HUES6 (cell line): ENCODE measurements at regions not wholly inside any gene's neighbourhood (a gene's known extent, or its start where the extent isn't known, plus 50 kb on each side); places are given as distances from the start of the nearest gene placed in this dataset.
"Not testable (repeated sequence)": the region's sequence is repeated elsewhere in the genome, so short reads cannot be mapped to it uniquely, and the experiment has no call there.

Source experiments
- H3K27ac ChIP-seq: 2 replicates; pipeline ENCODE4 v1.7.0; 2013; ENCODE audit warnings: low read depth, mild to moderate bottlenecking, low read length, inconsistent platforms
- H3K27me3 ChIP-seq: 2 replicates; pipeline ENCODE4 v1.6.1; 2013; ENCODE audit warnings: low read length; ENCODE audit not compliant: control insufficient read depth, insufficient read depth
- H3K36me3 ChIP-seq: 2 replicates; pipeline ENCODE4 v1.6.1; 2013; ENCODE audit warnings: low read length; ENCODE audit not compliant: control insufficient read depth, insufficient read depth
- H3K4me1 ChIP-seq: 2 replicates; pipeline ENCODE4 v1.6.1; 2013; ENCODE audit warnings: low read length; ENCODE audit not compliant: control insufficient read depth, insufficient read depth
- H3K4me3 ChIP-seq: 2 replicates; pipeline ENCODE4 v1.5.1; 2013; ENCODE audit warnings: low read depth, low read length
- H3K9ac ChIP-seq: one replicate; pipeline ENCODE4 v1.6.1; 2013; ENCODE audit warnings: mild to moderate bottlenecking, low read length
- H3K9me3 ChIP-seq: 2 replicates; pipeline ENCODE4 v1.6.1; 2013; ENCODE audit warnings: low read depth, low read length; ENCODE audit not compliant: control insufficient read depth, insufficient read depth

DNA sequence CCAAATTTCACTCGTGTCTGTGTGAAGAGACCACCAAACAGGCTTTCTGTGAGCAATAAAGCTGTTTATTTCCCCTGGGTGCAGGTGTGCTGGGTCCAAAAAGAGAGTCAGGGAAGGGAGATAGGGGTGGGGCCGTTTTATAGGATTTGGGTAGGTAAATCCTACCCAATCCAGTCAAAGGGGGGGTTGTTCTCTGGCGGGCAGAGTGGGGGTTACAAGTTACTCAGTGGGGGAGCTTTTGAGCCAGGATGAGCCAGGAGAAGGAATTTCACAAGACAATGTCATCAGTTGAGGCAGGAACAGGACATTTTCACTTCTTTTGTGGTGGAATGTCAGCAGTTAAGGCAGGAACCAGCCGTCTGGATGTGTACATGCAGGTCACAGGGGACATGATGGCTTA lies 487.2 kb upstream of the ADGRL4 start:
- peaks cover 21% of the 10 kb centered on the region for H3K4me1 ChIP-seq
- peak overlapping the region; percentile 88 for H3K9ac ChIP-seq
- peak overlapping the region; percentile 56 for H3K4me3 ChIP-seq

DNA sequence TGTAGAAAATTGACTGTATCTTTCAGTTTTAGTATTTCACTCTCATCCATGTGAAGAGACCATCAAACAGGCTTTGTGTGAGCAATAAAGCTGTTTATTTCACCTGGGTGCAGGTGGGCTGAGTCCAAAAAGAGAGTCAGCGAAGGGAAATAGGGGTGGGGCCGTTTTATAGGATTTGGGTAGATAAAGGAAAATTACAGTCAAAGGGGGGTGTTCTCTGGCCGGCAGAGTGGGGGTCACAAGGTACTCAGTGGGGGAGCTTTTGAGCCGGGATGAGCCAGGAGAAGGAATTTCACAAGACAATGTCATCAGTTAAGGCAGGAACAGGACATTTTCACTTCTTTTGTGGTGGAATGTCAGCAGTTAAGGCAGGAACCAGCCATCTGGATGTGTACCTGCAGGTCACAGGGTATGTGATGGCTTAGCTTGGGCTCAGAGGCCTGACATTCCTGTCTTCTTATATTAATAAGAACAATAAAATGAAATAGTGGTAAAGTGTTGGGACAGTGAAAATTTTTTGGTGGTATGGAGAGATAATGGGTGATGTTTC lies 482.1 kb upstream of the ADGRL4 start:
- not testable (repeated sequence) for H3K9ac ChIP-seq, H3K36me3 ChIP-seq, H3K27me3 ChIP-seq, H3K9me3 ChIP-seq
- H3K4me3 ChIP-seq = peak overlapping the region; percentile 16; the same call in 1 of the 2 replicates
- H3K27ac ChIP-seq = peak overlapping the region; percentile 73
- H3K4me1 ChIP-seq = peaks cover 26% of the 10 kb centered on the region

More for the DNA sequence above, 487.2 kb upstream of the ADGRL4 start:
- not testable (repeated sequence) for H3K9me3 ChIP-seq, H3K27me3 ChIP-seq, H3K36me3 ChIP-seq, H3K27ac ChIP-seq

DNA sequence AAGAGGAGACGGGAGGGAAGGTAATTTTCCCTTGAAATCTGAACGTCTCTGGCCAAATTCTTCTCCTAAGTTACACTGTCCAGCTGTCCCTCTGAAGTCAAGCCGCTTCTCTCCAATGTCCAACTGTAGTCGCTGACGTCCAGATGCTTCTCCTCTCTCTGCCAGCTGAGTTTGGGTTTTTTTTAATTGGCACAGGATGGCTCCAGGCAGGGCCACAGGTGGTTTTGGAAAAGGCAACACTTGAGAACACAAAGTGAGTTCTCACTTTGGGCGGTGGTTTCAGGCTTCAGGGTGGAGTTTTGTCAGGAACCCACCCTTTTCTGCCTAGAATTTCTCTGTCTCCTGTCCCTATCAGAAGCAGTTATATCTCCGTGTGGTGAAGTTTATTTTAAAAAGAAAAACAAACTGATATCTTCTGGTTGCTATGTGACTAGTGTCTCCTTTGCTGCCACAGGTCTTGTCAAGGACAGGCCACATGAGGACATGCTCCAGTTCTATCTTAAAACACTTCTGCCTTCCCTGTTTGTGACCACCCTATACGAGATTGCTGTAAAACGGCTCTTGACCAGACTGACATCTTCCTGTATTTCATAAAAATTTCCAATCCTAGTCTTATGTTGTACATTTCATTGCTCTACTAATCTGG lies 472.3 kb upstream of the ADGRL4 start:
- Histone ChIP-seq H3K4me1 (peaks cover 3% of the 10 kb centered on the region), H3K4me3 (no peak overlapping the region), H3K9me3 (peaks cover 4% of the 10 kb centered on the region; the same call in 1 of the 2 replicates), H3K36me3 (no peaks in the 10 kb centered on the region; the same call in 1 of the 2 replicates), H3K27ac (no peak overlapping the region), H3K9ac (no peak overlapping the region), H3K27me3 (no peaks in the 10 kb centered on the region)

DNA sequence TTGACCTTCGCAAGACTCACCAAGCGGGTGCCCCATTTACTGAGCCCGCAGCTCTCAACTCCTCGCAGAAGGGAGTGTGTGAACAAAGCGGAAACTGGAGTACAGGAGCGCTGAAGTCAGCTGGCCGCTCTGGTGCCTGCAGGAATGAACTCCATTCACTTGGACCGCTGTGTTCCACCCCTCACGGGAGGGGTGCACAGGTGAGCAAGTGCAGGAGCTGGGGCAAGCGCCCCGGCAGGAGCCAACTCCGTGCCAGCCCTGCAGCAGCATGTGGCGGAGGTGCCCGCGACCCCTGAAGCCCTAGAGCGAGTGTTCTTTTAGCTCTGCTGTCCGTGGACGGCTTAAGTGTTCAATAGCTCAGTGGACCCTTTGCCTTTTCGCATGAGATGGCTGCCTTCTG lies 471.6 kb upstream of the ADGRL4 start:
- Histone ChIP-seq H3K4me1 (no peaks in the 10 kb centered on the region), H3K27ac (no peak overlapping the region), H3K9me3 (peaks cover 4% of the 10 kb centered on the region; the same call in 1 of the 2 replicates)

DNA sequence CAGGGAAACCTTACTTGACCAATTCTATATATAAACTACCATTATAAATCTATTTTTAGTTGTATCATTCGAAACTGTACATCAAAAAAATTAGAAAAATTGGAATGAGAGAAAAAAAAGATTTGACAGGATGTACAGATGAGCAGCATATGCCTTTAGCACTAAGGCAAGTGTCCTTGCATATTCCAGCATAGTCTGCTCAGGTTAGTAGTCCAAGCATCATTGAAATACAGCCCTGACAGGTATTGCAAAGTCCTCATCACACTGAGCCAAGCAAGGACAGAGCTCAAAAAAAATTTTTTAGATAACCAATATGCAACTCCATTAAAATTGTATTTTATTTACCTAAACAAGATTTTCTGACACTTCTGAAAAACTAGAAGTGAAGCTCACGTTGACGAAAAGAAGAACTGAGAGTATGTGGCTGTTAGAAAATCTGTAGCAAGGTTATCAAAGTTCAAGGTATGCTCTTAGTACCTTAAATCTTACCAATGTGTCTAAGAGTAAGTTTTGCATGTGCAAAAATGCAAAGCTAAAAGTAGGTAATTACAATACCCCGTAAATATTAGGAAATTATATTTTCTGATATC lies 465.6 kb upstream of the ADGRL4 start:
- H3K27me3 ChIP-seq = no peaks in the 10 kb centered on the region
- no peak overlapping the region for H3K4me3 ChIP-seq
- no peaks in the 10 kb centered on the region for H3K9me3 ChIP-seq
- H3K36me3 ChIP-seq = no peaks in the 10 kb centered on the region; the same call in 1 of the 2 replicates
- no peak overlapping the region for H3K9ac ChIP-seq
- no peak overlapping the region for H3K27ac ChIP-seq
- no peaks in the 10 kb centered on the region for H3K4me1 ChIP-seq

More for the DNA sequence above, 471.6 kb upstream of the ADGRL4 start:
- Histone ChIP-seq H3K4me3 (no peak overlapping the region), H3K27me3 (no peaks in the 10 kb centered on the region), H3K9ac (no peak overlapping the region), H3K36me3 (no peaks in the 10 kb centered on the region; the same call in 1 of the 2 replicates)

DNA sequence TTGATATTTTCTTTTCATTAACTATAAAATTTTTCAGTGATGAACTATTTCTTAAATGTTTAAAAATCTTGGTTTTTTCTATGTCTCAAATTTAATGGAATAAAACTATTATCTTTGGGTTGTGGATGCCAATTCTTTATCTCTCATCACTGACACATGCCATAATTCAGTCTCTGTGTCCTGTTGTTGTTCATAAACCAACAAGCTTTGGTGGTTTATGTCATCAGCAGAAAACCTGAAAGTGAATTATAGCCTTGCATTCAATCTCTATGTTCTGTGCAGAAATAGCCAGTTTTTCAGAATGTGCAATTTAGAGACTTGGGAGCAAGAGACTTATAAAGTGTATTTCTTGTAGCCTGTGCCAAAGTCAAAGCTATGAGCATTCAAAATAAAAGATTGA lies 462.6 kb upstream of the ADGRL4 start:
- H3K9ac ChIP-seq = no peak overlapping the region
- no peaks in the 10 kb centered on the region for H3K27me3 ChIP-seq
- H3K9me3 ChIP-seq = peaks cover 6% of the 10 kb centered on the region
- H3K36me3 ChIP-seq = no peaks in the 10 kb centered on the region; the same call in 1 of the 2 replicates
- H3K27ac ChIP-seq = no peak overlapping the region
- H3K4me3 ChIP-seq = no peak overlapping the region
- H3K4me1 ChIP-seq = no peaks in the 10 kb centered on the region

DNA sequence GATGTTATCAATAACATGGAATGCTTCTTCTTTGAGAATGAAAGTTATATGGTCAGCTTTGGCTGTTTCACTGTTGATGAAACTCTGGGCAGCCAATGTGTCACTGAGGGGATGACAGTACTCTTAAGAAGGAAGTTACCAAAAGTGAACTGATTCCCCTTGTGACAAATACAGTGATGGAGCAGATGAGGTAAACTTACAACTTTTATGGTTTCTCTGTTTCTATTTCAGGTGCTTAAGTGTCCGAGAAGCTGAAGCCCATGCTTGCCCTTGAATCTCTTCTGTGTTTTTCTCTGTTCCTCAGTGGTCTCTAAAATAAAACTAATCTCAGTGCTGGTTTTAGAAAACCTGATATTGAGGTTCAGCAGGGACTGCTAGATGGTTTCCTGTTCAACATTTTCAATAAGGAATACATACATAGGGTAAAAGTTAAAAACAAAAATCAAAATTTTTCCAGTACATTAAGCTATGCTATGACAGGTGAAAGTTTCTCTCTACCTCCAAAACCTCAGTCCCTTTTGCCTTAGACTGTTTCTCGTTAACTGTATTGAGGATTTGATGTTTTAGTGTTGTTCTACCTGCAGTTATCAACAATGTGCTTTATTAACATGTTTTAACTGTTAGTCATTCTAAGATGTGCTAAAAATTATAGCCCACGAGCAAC lies 454.4 kb upstream of the ADGRL4 start:
- Histone ChIP-seq H3K36me3 (no peaks in the 10 kb centered on the region; the same call in 1 of the 2 replicates), H3K27me3 (no peaks in the 10 kb centered on the region), H3K9ac (no peak overlapping the region), H3K27ac (no peak overlapping the region), H3K4me1 (no peaks in the 10 kb centered on the region), H3K9me3 (peaks cover 9% of the 10 kb centered on the region), H3K4me3 (no peak overlapping the region)

DNA sequence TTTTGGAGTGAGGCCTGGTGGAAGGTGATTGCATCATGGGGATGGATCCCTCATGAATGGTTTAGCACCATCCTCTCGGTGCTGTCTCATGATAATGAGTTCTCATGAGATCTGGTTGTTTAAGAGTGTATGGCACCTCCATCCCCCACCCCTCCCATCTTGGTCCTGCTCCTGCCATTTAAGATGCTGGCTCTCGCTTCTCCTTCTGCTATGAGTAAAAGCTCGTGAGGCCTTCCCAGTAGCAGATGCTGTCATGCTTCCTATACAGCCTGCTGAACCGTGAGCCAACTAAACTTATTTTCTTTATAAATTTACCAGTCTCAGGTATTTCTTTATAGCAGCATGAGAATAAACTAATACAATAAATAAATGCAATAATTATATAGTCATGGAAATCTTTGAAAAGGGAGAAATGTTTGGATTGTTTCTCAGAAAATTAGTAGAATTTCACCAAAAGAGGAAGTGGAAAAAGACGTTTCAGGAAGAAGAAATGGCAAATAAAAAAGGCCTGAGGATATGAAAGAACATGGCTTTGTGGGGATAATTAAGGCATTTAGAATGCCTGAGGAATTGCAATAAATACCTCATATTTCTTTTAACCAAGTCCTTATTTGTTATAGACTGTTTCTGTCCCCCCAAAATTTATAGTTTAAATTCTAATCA lies 451.2 kb upstream of the ADGRL4 start:
- H3K27ac ChIP-seq = no peak overlapping the region
- no peaks in the 10 kb centered on the region for H3K27me3 ChIP-seq
- H3K36me3 ChIP-seq = no peaks in the 10 kb centered on the region; the same call in 1 of the 2 replicates
- no peaks in the 10 kb centered on the region for H3K9me3 ChIP-seq
- H3K4me1 ChIP-seq = no peaks in the 10 kb centered on the region
- no peak overlapping the region for H3K4me3 ChIP-seq
- H3K9ac ChIP-seq = no peak overlapping the region

DNA sequence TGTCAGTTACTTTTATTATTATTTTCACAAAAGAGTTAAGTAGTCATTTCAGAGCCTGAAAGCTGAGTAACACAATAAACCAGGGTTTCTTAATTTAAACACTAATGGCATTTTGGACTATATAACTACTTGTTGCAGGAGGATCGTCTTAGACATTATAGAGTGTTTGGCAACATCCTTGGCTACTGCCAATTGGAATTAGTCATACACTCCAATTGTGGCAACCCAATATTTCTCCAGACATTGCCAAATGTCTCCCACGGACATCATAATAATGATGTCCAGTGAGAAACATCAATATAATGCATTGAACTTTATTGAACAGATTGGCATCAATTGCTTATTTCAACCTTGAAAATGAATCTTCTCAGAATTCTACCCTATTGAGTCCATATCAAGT lies 441.9 kb upstream of the ADGRL4 start:
- no peaks in the 10 kb centered on the region for H3K36me3 ChIP-seq
- no peaks in the 10 kb centered on the region for H3K27me3 ChIP-seq
- H3K9ac ChIP-seq = no peak overlapping the region
- H3K27ac ChIP-seq = no peak overlapping the region
- H3K4me3 ChIP-seq = no peak overlapping the region
- no peaks in the 10 kb centered on the region for H3K4me1 ChIP-seq
- no peaks in the 10 kb centered on the region for H3K9me3 ChIP-seq

DNA sequence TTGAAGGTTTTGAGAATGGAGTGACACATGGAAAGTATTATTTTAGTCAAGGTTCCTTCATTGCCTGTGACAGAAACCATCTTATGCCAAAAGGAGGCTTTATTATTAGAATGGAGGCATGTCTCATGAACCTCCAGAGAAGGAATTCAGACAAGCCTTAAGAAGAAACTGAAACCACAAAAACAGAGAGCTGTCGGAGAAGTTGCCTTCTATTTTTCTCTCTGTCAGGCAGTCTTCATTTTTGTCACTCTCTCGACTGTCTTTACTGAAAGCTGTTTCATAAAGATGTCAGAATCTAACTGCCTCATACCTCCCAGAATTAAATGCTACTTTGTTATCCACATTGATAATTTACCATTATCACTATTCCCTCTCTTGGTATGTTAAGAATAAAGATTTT lies 434.7 kb upstream of the ADGRL4 start:
- Histone ChIP-seq H3K9ac (no peak overlapping the region), H3K36me3 (no peaks in the 10 kb centered on the region), H3K4me1 (no peaks in the 10 kb centered on the region), H3K9me3 (no peaks in the 10 kb centered on the region), H3K4me3 (no peak overlapping the region), H3K27me3 (no peaks in the 10 kb centered on the region), H3K27ac (no peak overlapping the region)
